KMS-11 (cell line): ENCODE measurements at regions not wholly inside any gene's neighbourhood (a gene's known extent, or its start where the extent isn't known, plus 50 kb on each side); places are given as distances from the start of the nearest gene placed in this dataset.

Experiments used
- H2AFZ ChIP-seq: fragments of 200-600 bp; sonication (generic); 2 replicates; pipeline ENCODE4 v1.6.1; 2016; ENCODE audit warnings: antibody characterized with exemption, mixed run types, low read depth
- H3K27ac ChIP-seq: fragments of 200-600 bp; sonication (generic); 2 replicates; pipeline ENCODE4 v1.6.1; 2016; ENCODE audit warnings: mild to moderate bottlenecking, mixed run types
- H3K27me3 ChIP-seq: fragments of 200-600 bp; sonication (generic); 2 replicates; pipeline ENCODE4 v1.6.1; 2017; ENCODE audit warnings: mild to moderate bottlenecking, low read depth, mixed run types, moderate library complexity; ENCODE audit not compliant: insufficient read depth
- H3K36me3 ChIP-seq: fragments of 200-600 bp; sonication (generic); 2 replicates; pipeline ENCODE4 v1.6.1; 2017; ENCODE audit warnings: mild to moderate bottlenecking, mixed run types; ENCODE audit not compliant: insufficient read depth
- H3K4me1 ChIP-seq: fragments of 200-600 bp; sonication (generic); 2 replicates; pipeline ENCODE4 v1.6.1; 2016; ENCODE audit warnings: mild to moderate bottlenecking, low read depth, mixed run types; ENCODE audit not compliant: poor library complexity, severe bottlenecking
- H3K4me2 ChIP-seq: fragments of 200-600 bp; sonication (generic); 2 replicates; pipeline ENCODE4 v1.7.0; 2016; ENCODE audit warnings: mild to moderate bottlenecking, mixed run types
- H3K4me3 ChIP-seq: fragments of 200-600 bp; sonication (generic); IDR thresholded peaks from 2 replicates; pipeline ENCODE4 v1.6.1; 2017; ENCODE audit warnings: low read depth, low read length, mixed read lengths; ENCODE audit not compliant: insufficient read depth
- H3K79me2 ChIP-seq: fragments of 200-600 bp; sonication (generic); 2 replicates; pipeline ENCODE4 v1.6.1; 2016; ENCODE audit warnings: low read depth, mixed run types; ENCODE audit not compliant: insufficient read depth
- H3K9ac ChIP-seq: fragments of 200-600 bp; sonication (generic); 2 replicates; pipeline ENCODE4 v1.6.1; 2016; ENCODE audit warnings: mild to moderate bottlenecking, mixed run types
- H4K20me1 ChIP-seq: fragments of 200-600 bp; sonication (generic); 2 replicates; pipeline ENCODE4 v1.6.1; 2016; ENCODE audit warnings: mild to moderate bottlenecking, mixed run types; ENCODE audit not compliant: insufficient read depth
- TF ChIP-seq, protein P1 (sequence below): fragments of 200-600 bp; sonication (generic); conservative IDR thresholded peaks from 2 replicates; pipeline ENCODE4 v1.6.1; 2017; ENCODE audit warnings: low read depth, mild to moderate bottlenecking, antibody characterized with exemption, low read length, moderate library complexity, mixed read lengths

- no peak overlapping the region for H3K4me3 ChIP-seq
- H4K20me1 ChIP-seq: no peaks in the 10 kb centered on the region
- H3K79me2 ChIP-seq: no peaks in the 10 kb centered on the region
- H3K4me2 ChIP-seq: no peak overlapping the region
- no peak overlapping the region for H3K27ac ChIP-seq
- H2AFZ ChIP-seq: no peak overlapping the region
- no peaks in the 10 kb centered on the region for H3K4me1 ChIP-seq
- TF ChIP-seq, protein P1, sequence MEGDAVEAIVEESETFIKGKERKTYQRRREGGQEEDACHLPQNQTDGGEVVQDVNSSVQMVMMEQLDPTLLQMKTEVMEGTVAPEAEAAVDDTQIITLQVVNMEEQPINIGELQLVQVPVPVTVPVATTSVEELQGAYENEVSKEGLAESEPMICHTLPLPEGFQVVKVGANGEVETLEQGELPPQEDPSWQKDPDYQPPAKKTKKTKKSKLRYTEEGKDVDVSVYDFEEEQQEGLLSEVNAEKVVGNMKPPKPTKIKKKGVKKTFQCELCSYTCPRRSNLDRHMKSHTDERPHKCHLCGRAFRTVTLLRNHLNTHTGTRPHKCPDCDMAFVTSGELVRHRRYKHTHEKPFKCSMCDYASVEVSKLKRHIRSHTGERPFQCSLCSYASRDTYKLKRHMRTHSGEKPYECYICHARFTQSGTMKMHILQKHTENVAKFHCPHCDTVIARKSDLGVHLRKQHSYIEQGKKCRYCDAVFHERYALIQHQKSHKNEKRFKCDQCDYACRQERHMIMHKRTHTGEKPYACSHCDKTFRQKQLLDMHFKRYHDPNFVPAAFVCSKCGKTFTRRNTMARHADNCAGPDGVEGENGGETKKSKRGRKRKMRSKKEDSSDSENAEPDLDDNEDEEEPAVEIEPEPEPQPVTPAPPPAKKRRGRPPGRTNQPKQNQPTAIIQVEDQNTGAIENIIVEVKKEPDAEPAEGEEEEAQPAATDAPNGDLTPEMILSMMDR: no peak
- H3K36me3 ChIP-seq: no peaks in the 10 kb centered on the region
- H3K27me3 ChIP-seq: no peaks in the 10 kb centered on the region
- H3K9ac ChIP-seq: no peak overlapping the region
These were observed 118.4 kb downstream of the TSN start for GRCh38 chr2:121873864-121874263.

GRCh38 chr2:121875585-121876185, 120.2 kb downstream of the TSN start:
- H3K4me3 ChIP-seq: no peak overlapping the region
- no peaks in the 10 kb centered on the region for H3K79me2 ChIP-seq
- H3K36me3 ChIP-seq: no peaks in the 10 kb centered on the region
- H3K4me1 ChIP-seq: no peaks in the 10 kb centered on the region
- H3K9ac ChIP-seq: no peak overlapping the region
- no peaks in the 10 kb centered on the region for H3K27me3 ChIP-seq
- TF ChIP-seq, protein P1: no peak
- no peak overlapping the region for H3K4me2 ChIP-seq
- H3K27ac ChIP-seq: no peak overlapping the region
- H4K20me1 ChIP-seq: no peaks in the 10 kb centered on the region
- H2AFZ ChIP-seq: no peak overlapping the region

GRCh38 chr2:121877366-121877765, 121.9 kb downstream of the TSN start:
- Histone ChIP-seq H3K4me1 (no peaks in the 10 kb centered on the region), H3K4me3 (no peak overlapping the region), H3K27me3 (no peaks in the 10 kb centered on the region), H3K79me2 (no peaks in the 10 kb centered on the region), H3K36me3 (no peaks in the 10 kb centered on the region), H3K4me2 (no peak overlapping the region), H3K9ac (no peak overlapping the region), H4K20me1 (no peaks in the 10 kb centered on the region), H3K27ac (no peak overlapping the region), H2AFZ (no peak overlapping the region)
- TF ChIP-seq, protein P1: no peak

DNA sequence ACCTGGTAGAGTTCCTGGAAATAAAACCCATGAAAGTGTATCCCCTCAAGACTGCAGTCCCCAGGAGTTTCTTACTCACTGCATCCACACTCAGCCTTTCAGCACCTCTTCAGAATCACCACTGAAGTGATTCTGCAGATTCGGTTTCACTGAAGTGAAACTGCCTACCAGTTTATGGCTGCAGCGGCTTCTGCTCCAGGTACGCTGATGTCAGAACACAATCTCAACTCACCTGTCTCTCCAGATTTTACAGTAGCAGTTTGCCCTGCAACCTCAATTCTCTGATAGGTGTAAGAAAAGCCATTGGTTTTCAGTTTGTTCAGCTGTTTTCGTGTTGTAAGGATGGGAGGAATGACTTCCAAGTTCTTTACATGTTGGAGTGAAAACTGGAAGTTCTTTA, 124.8 kb downstream of the TSN start:
- TF ChIP-seq, protein P1: no peak
- Histone ChIP-seq H3K79me2 (no peaks in the 10 kb centered on the region), H3K4me1 (no peaks in the 10 kb centered on the region), H3K9ac (no peak overlapping the region), H2AFZ (no peak overlapping the region), H4K20me1 (no peaks in the 10 kb centered on the region), H3K36me3 (no peaks in the 10 kb centered on the region), H3K27me3 (no peaks in the 10 kb centered on the region), H3K27ac (no peak overlapping the region), H3K4me2 (no peak overlapping the region), H3K4me3 (no peak overlapping the region)
